NT2/D1 (cell line): ENCODE measurements at regions not wholly inside any gene's neighbourhood (a gene's known extent, or its start where the extent isn't known, plus 50 kb on each side); places are given as distances from the start of the nearest gene placed in this dataset.

Experiments used
- SUZ12 ChIP-seq: IDR thresholded peaks from 2 replicates; pipeline ENCODE4 v1.6.1; 2011; ENCODE audit not compliant: insufficient read length, insufficient read depth; ENCODE audit errors: extremely low read depth
- YY1 ChIP-seq: IDR thresholded peaks from 2 replicates; pipeline ENCODE4 v1.6.1; 2011; ENCODE audit not compliant: insufficient read length, insufficient read depth

DNA sequence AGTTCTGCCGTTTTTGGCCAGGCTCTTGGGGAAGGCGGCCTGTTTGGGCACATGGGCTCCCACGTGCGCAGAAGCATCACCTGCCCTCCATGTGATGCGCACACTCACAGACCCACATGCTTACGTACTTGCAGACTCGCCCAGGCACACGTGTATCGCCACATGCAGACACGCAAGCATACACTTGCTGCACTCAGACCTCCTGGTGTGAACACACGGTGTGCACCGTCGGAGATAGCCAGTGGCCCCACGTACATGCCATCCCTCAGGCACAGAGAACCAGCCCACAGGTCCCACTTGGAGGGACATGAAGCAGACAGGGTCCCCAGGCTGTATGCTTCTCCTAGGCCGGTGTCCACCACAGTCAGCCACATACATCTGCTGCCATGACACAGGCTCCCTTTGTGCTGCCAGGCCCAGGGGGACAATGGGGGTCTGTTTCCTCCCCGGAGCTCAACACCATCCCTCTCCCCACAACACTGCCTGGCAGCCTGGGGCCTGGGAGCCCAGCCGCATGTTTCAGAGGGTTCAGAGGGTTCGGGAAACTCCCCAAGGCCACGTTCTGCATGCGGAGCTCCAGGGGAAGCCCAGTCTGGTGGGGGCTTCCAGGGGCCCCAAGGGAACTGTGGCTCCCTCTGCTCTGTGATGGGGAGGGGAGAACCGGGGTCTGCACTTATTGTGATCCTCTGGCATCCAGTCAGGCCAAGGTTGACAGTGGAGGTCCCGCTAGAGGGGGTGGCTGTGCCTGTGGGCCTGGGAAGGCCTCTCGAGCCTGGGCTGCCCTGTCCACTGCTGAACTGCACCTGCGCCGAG lies 208.1 kb upstream of the HAAO start:
- TF ChIP-seq YY1: no peak
- TF ChIP-seq SUZ12: no peak
